ENCODE measurements at regions not wholly inside any gene's neighbourhood (a gene's known extent, or its start where the extent isn't known, plus 50 kb on each side); places are given as distances from the start of the nearest gene placed in this dataset.

DNA sequence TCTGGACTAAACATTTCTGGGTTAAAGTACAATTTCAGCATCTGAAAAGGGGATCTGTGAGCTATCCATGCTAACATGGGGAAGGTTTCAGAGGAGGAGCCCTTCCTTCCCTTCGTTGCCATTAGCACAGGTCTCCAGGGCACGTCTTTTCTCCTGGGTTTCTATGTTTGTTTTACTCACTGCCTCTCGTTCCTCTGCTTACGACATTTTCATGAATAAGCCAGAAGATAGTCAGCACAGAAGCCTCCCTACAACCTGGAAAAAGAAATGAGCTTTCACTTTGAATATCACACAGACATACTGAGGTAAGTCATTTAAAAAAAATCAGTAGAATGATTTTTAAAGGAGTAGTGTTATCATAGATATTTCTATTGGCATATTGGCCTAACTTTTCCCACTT, 117.2 kb upstream of the KCNMB2 start:
- no peak overlapping the region for H3K4me3 ChIP-seq (ENCODE audit: low read depth, low read length)
- TF ChIP-seq, protein P1, sequence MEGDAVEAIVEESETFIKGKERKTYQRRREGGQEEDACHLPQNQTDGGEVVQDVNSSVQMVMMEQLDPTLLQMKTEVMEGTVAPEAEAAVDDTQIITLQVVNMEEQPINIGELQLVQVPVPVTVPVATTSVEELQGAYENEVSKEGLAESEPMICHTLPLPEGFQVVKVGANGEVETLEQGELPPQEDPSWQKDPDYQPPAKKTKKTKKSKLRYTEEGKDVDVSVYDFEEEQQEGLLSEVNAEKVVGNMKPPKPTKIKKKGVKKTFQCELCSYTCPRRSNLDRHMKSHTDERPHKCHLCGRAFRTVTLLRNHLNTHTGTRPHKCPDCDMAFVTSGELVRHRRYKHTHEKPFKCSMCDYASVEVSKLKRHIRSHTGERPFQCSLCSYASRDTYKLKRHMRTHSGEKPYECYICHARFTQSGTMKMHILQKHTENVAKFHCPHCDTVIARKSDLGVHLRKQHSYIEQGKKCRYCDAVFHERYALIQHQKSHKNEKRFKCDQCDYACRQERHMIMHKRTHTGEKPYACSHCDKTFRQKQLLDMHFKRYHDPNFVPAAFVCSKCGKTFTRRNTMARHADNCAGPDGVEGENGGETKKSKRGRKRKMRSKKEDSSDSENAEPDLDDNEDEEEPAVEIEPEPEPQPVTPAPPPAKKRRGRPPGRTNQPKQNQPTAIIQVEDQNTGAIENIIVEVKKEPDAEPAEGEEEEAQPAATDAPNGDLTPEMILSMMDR (IDR thresholded peaks at IDR 0.05; ENCODE audit: low read depth, low read length) = no peak

DNA sequence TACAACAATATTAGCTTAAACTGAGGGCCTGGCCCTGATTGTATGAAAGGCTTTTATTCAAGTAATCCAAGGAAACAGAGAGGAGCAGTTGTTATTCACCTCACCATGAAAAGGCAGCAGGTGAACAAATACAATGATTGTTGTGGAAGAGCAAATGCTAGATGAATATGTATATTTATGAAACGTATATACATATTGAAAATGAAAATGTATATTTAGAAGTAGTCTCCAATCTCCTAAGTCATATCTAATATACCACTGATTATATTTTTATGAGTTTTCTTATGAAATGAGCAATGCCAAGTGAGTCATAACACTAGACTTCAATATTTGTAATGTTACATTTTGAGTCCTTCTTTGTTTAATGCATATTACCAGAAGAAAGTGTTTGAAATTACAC, 116.2 kb upstream of the KCNMB2 start:
- TF ChIP-seq, protein P1 (IDR thresholded peaks at IDR 0.05; ENCODE audit: low read depth, low read length) = no peak
- H3K4me3 ChIP-seq (ENCODE audit: low read depth, low read length) = no peak overlapping the region

DNA sequence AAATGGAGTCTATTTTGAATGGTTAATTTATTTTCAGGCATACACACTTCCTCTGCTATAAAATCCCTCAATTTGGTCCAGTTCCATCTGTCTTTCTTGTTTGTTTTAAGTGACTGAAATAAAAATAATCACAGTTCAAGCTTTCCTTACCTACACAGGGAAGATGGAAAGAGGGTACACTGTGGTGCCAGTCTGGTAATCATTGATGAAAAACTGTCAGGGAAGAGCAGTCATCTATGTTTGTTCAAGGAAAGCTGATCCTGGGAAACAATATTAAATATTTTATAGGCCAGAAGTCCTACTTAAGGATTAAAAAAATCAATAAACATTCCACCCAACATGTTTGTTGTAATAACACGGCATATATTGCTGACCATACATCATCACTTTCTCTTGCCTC, 115.2 kb upstream of the KCNMB2 start:
- no peak overlapping the region for H3K4me3 ChIP-seq (ENCODE audit: low read depth, low read length)
- TF ChIP-seq, protein P1 (IDR thresholded peaks at IDR 0.05; ENCODE audit: low read depth, low read length) = no peak

DNA sequence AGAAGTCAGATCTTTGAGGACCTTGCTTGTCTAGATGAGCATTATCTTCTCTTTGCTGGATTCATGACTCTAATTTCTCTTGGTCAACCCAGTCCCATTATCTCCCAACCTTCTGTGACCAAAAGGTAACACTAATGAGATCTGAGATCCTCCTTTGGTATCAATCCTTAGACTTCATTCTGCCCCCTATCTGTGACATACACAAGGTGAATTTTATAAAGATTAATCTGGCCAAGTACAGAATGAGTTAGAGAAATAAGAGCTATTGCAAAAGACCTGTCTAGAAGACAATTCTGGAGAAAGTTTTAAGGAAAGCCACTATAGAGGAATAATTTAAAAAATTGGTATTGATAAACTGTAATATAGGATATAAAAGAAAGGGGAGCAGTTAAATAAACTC, 113.8 kb upstream of the KCNMB2 start:
- H3K4me3 ChIP-seq (ENCODE audit: low read depth, low read length) = no peak overlapping the region
- TF ChIP-seq, protein P1 (IDR thresholded peaks at IDR 0.05; ENCODE audit: low read depth, low read length) = no peak

DNA sequence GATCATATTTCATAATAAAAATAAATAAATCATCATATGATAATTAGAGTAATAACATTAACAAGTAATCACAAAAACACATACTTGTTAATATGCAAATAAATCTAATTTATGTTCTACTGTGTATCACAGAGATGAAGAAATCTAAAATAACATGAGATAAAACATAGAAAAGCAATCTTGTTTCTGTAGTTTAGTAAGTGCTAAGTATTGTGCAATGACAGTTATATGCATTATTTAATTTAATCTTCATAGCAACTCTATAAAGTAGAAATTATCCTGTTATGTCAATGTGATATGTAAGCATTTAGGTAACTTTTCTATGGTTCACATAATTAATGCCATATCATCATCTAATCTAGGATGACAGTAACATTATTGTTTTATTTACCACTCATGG, 108.2 kb upstream of the KCNMB2 start:
- TF ChIP-seq, protein P1 (IDR thresholded peaks at IDR 0.05; ENCODE audit: low read depth, low read length) = no peak
- no peak overlapping the region for H3K4me3 ChIP-seq (ENCODE audit: low read depth, low read length)

DNA sequence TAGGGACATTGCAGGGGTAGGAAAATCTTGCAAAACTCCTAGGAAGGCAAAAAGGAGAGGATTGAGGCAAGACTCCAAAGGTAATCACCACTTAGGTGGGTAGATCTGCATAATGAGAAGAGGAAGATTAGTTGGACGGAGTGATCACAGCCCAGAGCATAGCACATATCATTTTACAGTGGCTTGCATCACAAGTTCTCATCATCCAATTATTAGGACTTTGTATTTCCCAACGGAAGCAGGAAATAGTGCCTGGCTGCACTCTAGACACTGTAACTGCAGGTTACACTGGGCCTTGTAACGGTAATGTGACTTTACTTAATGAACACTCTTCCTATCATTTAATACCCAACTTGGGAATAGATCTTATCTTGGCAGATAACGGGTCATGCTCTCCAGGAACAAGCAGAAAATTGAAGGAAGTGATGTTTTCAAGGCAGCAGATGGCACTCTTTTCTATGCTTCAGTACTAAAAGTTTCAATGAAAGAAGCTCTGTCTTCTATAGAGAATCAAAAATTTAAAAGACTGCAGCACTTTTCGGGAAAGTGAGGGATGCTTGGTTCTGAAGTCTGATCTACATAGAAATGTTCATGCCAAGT, 101.9 kb upstream of the KCNMB2 start:
- TF ChIP-seq, protein P1 (IDR thresholded peaks at IDR 0.05; ENCODE audit: low read depth, low read length) = no peak
- H3K4me3 ChIP-seq (ENCODE audit: low read depth, low read length) = no peak overlapping the region

DNA sequence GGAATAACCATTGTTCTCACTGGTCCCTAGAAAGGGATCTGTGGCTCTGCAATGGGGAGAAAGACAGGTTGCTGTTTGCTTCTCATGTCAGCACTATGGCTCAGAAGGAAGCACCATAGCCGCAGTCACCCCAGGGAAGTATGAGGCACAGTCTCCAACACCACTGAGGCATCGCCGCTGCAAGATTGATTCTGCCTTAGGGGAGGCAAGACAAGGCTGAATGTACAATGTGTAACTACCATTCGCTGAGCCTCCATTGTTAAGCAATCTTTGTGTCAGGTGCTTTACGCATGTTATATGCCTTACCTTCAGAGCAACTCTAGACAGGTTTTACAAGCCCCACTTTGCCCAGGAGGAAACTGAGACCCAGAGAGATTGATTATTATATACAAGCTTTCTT, 100.7 kb upstream of the KCNMB2 start:
- TF ChIP-seq, protein P1 (IDR thresholded peaks at IDR 0.05; ENCODE audit: low read depth, low read length) = no peak
- H3K4me3 ChIP-seq (ENCODE audit: low read depth, low read length) = no peak overlapping the region

All from WI38 (cell line).